A549 (cell line): ENCODE measurements at regions not wholly inside any gene's neighbourhood (a gene's known extent, or its start where the extent isn't known, plus 50 kb on each side); places are given as distances from the start of the nearest gene placed in this dataset.

Experiments used
- ATAC-seq, 2 experiments: fragments of 200-7000 bp in 1 of 2; fragments of >200 bp in 1 of 2; cut with Nextera tagmentation in 1 of 2; cut with Tn5 transposase in 1 of 2; 3 replicates each; pipeline versions ENCODE4 v1.8.0 to v1.9.1; 2018 to 2020; ENCODE audit warnings: mild to moderate bottlenecking in 1 of 2, moderate library complexity in 1 of 2
- CTCF ChIA-PET: fragments of 300-600 bp; sonication (Branson Sonifier 250); formaldehyde crosslinking; extraction: SDS; loops from one replicate; lab custom pipeline; 2021; ENCODE audit warnings: antibody characterized with exemption, inconsistent platforms; lab: Yijun Ruan, JAX
- POLR2A ChIA-PET: fragments of 350-600 bp; formaldehyde crosslinking; extraction: SDS; loops from one replicate; lab custom pipeline; 2021; ENCODE audit warnings: antibody characterized with exemption, inconsistent platforms; lab: Yijun Ruan, JAX
- DNase-seq, 2 experiments: peaks; one replicate each; pipeline versions ENCODE4 v3.0.0 to v3.0.0-alpha.2; 2011 to 2016; ENCODE audit warnings: low read depth in 1 of 2, low spot score in 1 of 2
- FAIRE-seq: peaks from 2 replicates; lab custom pipeline; 2011; peaks lifted over from hg19 to GRCh38; lab: Jason Lieb, UNC
- H3K27ac ChIP-seq, 2 experiments: fragments of >200 bp; sonication (Bioruptor Twin); formaldehyde crosslinking; 3 replicates each; pipeline ENCODE4 v1.5.1; 2016 to 2017
- H3K4me1 ChIP-seq: fragments of >200 bp; sonication (Bioruptor Twin); formaldehyde crosslinking; 3 replicates; pipeline ENCODE4 v1.6.1; 2016
- H3K4me2 ChIP-seq: fragments of >200 bp; sonication (Bioruptor Twin); formaldehyde crosslinking; 3 replicates; pipeline ENCODE4 v1.6.1; 2016
- H3K4me3 ChIP-seq: fragments of >200 bp; sonication (Bioruptor Twin); formaldehyde crosslinking; 3 replicates; pipeline ENCODE4 v1.5.1; 2016
- H3K9me3 ChIP-seq: fragments of >200 bp; sonication (Bioruptor Twin); formaldehyde crosslinking; 3 replicates; pipeline ENCODE4 v1.6.1; 2016
- BHLHE40 ChIP-seq: IDR thresholded peaks from 2 replicates; pipeline ENCODE4 v1.6.1; 2012; ENCODE audit warnings: low read depth, low read length, inconsistent platforms
- CBX2 ChIP-seq: fragments of 200-600 bp; sonication (generic); IDR thresholded peaks from 2 replicates; pipeline ENCODE4 v1.6.1; 2016; ENCODE audit warnings: low read depth, mild to moderate bottlenecking, borderline replicate concordance
- CBX8 ChIP-seq: fragments of 200-600 bp; sonication (generic); IDR thresholded peaks from 2 replicates; pipeline ENCODE4 v1.6.1; 2016
- CEBPB ChIP-seq, 2 experiments: fragments of >200 bp in 1 of 2; sonication (Bioruptor Twin) in 1 of 2; formaldehyde crosslinking in 1 of 2; IDR thresholded peaks; 2 replicates each; pipeline ENCODE4 v1.6.1; 2012 to 2016
- CHD2 ChIP-seq: fragments of 150-350 bp; IDR thresholded peaks from 2 replicates; pipeline ENCODE4 v1.6.1; 2014; ENCODE audit warnings: low read length; ENCODE audit not compliant: partially characterized antibody
- EHF ChIP-seq: fragments of 250-450 bp; sonication (Bioruptor Pico); IDR thresholded peaks from 2 replicates; pipeline ENCODE4 v1.5.0; 2020; ENCODE audit warnings: mild to moderate bottlenecking
- EHMT2 ChIP-seq: fragments of 200-600 bp; sonication (generic); IDR thresholded peaks from 2 replicates; pipeline ENCODE4 v1.6.1; 2016; ENCODE audit warnings: antibody characterized with exemption, low read depth, mild to moderate bottlenecking, moderate library complexity
- EP300 ChIP-seq, 2 experiments: fragments of >200 bp; sonication (Bioruptor Twin); formaldehyde crosslinking; IDR thresholded peaks; 2 replicates in 1 of 2; 3 replicates in 1 of 2; pipeline ENCODE4 v1.6.1; 2016 to 2017
- ESRRA ChIP-seq: fragments of 150-350 bp; IDR thresholded peaks from 2 replicates; pipeline ENCODE4 v1.6.1; 2014; ENCODE audit warnings: mild to moderate bottlenecking, low read length, borderline replicate concordance
- FOSL2 ChIP-seq, 2 experiments: fragments of 450-650 bp in 1 of 2; fragments of >200 bp in 1 of 2; sonication (Bioruptor Twin) in 1 of 2; formaldehyde crosslinking; IDR thresholded peaks; 2 replicates each; pipeline versions ENCODE4 v1.5.0 to v1.6.1; 2016 to 2020; ENCODE audit warnings: mild to moderate bottlenecking in 1 of 2, moderate library complexity in 1 of 2
- GATA3 ChIP-seq: IDR thresholded peaks from 2 replicates; pipeline ENCODE4 v1.6.1; 2012; ENCODE audit warnings: borderline replicate concordance
- HMGXB4 ChIP-seq: fragments of 250-450 bp; sonication (Bioruptor Pico); IDR thresholded peaks from 2 replicates; pipeline ENCODE4 v1.5.0; 2021; ENCODE audit warnings: mild to moderate bottlenecking, moderate library complexity, borderline replicate concordance
- KDM1A ChIP-seq: fragments of 200-600 bp; sonication (generic); IDR thresholded peaks from 2 replicates; pipeline ENCODE4 v1.6.1; 2016; ENCODE audit warnings: low read depth, mild to moderate bottlenecking
- MAFK ChIP-seq: fragments of 450-650 bp; IDR thresholded peaks from 2 replicates; pipeline ENCODE4 v1.6.1; 2014; ENCODE audit not compliant: partially characterized antibody
- MAX ChIP-seq: IDR thresholded peaks from 2 replicates; pipeline ENCODE4 v1.6.1; 2012
- NFE2L2 ChIP-seq: fragments of 150-350 bp; conservative IDR thresholded peaks from 2 replicates; pipeline ENCODE4 v1.6.1; 2014; ENCODE audit warnings: low read length
- NPAS2 ChIP-seq: fragments of 250-450 bp; sonication (Bioruptor Pico); IDR thresholded peaks from 2 replicates; pipeline ENCODE4 v1.8.0; 2022; ENCODE audit warnings: mild to moderate bottlenecking, moderate library complexity, borderline replicate concordance
- PBX3 ChIP-seq: IDR thresholded peaks from 2 replicates; pipeline ENCODE4 v1.6.1; 2012
- PHF8 ChIP-seq: fragments of 200-600 bp; sonication (generic); IDR thresholded peaks from 2 replicates; pipeline ENCODE4 v1.6.1; 2016; ENCODE audit warnings: low read depth, mild to moderate bottlenecking, antibody characterized with exemption, moderate library complexity, borderline replicate concordance
- POLR2A ChIP-seq: IDR thresholded peaks from 2 replicates; pipeline ENCODE4 v1.6.1; 2012; ENCODE audit warnings: mild to moderate bottlenecking, low read length
- RCOR1 ChIP-seq: fragments of 150-350 bp; IDR thresholded peaks from 2 replicates; pipeline ENCODE4 v1.6.1; 2014; ENCODE audit warnings: antibody characterized with exemption, low read length, low read depth
- RFX5 ChIP-seq: fragments of 450-650 bp; IDR thresholded peaks from 2 replicates; pipeline ENCODE4 v1.7.1; 2014; ENCODE audit warnings: antibody characterized with exemption, mild to moderate bottlenecking, moderate library complexity
- RNF2 ChIP-seq: fragments of 200-600 bp; sonication (generic); IDR thresholded peaks from 2 replicates; pipeline ENCODE4 v1.6.1; 2016; ENCODE audit warnings: low read depth, mild to moderate bottlenecking, antibody characterized with exemption, moderate library complexity, borderline replicate concordance
- SREBF2 ChIP-seq: fragments of 450-650 bp; IDR thresholded peaks from 2 replicates; pipeline ENCODE4 v1.6.1; 2014; ENCODE audit warnings: mild to moderate bottlenecking, moderate library complexity
- TFCP2L1 ChIP-seq: fragments of 250-450 bp; sonication (Bioruptor Pico); IDR thresholded peaks from 2 replicates; pipeline ENCODE4 v1.5.0; 2021; ENCODE audit warnings: mild to moderate bottlenecking
- ZFP36 ChIP-seq: fragments of 450-650 bp; IDR thresholded peaks from 2 replicates; pipeline ENCODE4 v1.6.1; 2014; ENCODE audit warnings: borderline replicate concordance; ENCODE audit not compliant: partially characterized antibody
- ZNF302 ChIP-seq: fragments of 250-450 bp; sonication (Bioruptor Pico); IDR thresholded peaks from 2 replicates; pipeline ENCODE4 v1.9.0; 2021; ENCODE audit warnings: inconsistent platforms, mild to moderate bottlenecking, moderate library complexity
- ZSCAN20 ChIP-seq: fragments of 250-450 bp; sonication (Bioruptor Pico); IDR thresholded peaks from 2 replicates; pipeline ENCODE4 v1.8.0; 2022; ENCODE audit warnings: mild to moderate bottlenecking, moderate library complexity
- WGBS: methylation state at CpG from one replicate; pipeline ENCODE4 v1.1.6; 2017; ENCODE audit errors: missing lambda C conversion rate; 5-methylcytosine and 5-hydroxymethylcytosine counted together

GRCh38 chr12:93967454-93967853 lies 180.9 kb upstream of the PLXNC1 start:
- DNase-seq (no peak), FAIRE-seq (no peak), ATAC-seq (no peak)
- Histone ChIP-seq H3K4me1 (no peaks in the 10 kb centered on the region), H3K9me3 (peaks cover 11% of the 10 kb centered on the region; the same call in 2 of the 3 replicates), H3K27ac (no peak overlapping the region), H3K4me3 (no peak overlapping the region), H3K4me2 (no peak overlapping the region)
- ChIA-PET CTCF (no interaction called here), POLR2A (no interaction called here)
- WGBS, result 62% methylated on average over 6 of the region's 6 CpGs
- TF ChIP-seq EHMT2 (no peak), PBX3 (no peak), RCOR1 (no peak), CBX8 (no peak), MAX (no peak), ZNF302 (no peak), GATA3 (no peak), SREBF2 (no peak), RNF2 (no peak), ZSCAN20 (CRISPR knock-in tag) (no peak), EHF (no peak), CHD2 (no peak), EP300 (IDR thresholded peaks at IDR 0.05) (no peak), ZFP36 (no peak), TFCP2L1 (CRISPR knock-in tag) (no peak), PHF8 (no peak), NFE2L2 (no peak), KDM1A (no peak), CEBPB (IDR thresholded peaks at IDR 0.05) (no peak)

- Histone ChIP-seq H3K4me3 (no peak overlapping the region), H3K4me2 (no peak overlapping the region), H3K4me1 (no peaks in the 10 kb centered on the region), H3K9me3 (0 out of 3 replicates have a peak, but pooled peaks cover 3% of the 10 kb centered on the region)
- CTCF ChIA-PET, result interaction anchor here (0.6 kb wide), 1 partner anchor 14 kb away, joined by 3 read pairs; no protein-coding TSS in a partner anchor
- FAIRE-seq (no peak), ATAC-seq (no peak), DNase-seq (no peak)
- 73% methylated on average over 12 of the region's 12 CpGs for WGBS
- POLR2A ChIA-PET, result no interaction called here
- TF ChIP-seq POLR2A, result no peak
- TF ChIP-seq EHF, result no peak
- no peak for TF ChIP-seq ESRRA
- TF ChIP-seq FOSL2 (IDR thresholded peaks at IDR 0.05), result no peak
- TF ChIP-seq FOSL2 (CRISPR knock-in tag; IDR thresholded peaks at IDR 0.05), result no peak
- no peak for TF ChIP-seq BHLHE40
- TF ChIP-seq, all 56 proteins: peak for 0
- H3K27ac ChIP-seq, result no peak overlapping the region
These were observed 179.7 kb upstream of the PLXNC1 start for GRCh38 chr12:93968536-93969285.

GRCh38 chr12:93970900-93971688 lies 177.3 kb upstream of the PLXNC1 start:
- Histone ChIP-seq H3K9me3 (0 out of 3 replicates have a peak, but pooled peaks cover 3% of the 10 kb centered on the region), H3K4me1 (no peaks in the 10 kb centered on the region), H3K4me3 (no peak overlapping the region), H3K4me2 (no peak overlapping the region), H3K27ac (no peak overlapping the region)
- peak in 1 of 2 experiments; percentile 33; a peak in 1 of 6 replicates for ATAC-seq
- ChIA-PET POLR2A (no interaction called here), CTCF (no interaction called here)
- DNase-seq, result peak in 1 of 2 experiments; percentile 29
- FAIRE-seq, result no peak
- WGBS, result 76% methylated on average over 10 of the region's 10 CpGs
- TF ChIP-seq ESRRA (no peak), CHD2 (no peak), MAX (no peak), RFX5 (no peak), HMGXB4 (CRISPR knock-in tag) (no peak), ZNF302 (no peak), EP300 (IDR thresholded peaks at IDR 0.05) (no peak), CBX8 (no peak), MAFK (no peak), PBX3 (no peak), CBX2 (no peak), PHF8 (no peak), TFCP2L1 (CRISPR knock-in tag) (no peak), BHLHE40 (no peak), NPAS2 (CRISPR knock-in tag) (no peak)
